H7 (cell line): ENCODE measurements at regions not wholly inside any gene's neighbourhood (a gene's known extent, or its start where the extent isn't known, plus 50 kb on each side); places are given as distances from the start of the nearest gene placed in this dataset.

Experiments
- DNase-seq: peaks from one replicate; pipeline ENCODE4 v3.0.0; 2012
- H3K27me3 ChIP-seq: 2 replicates; pipeline ENCODE4 v1.6.0; 2011; ENCODE audit warnings: mild to moderate bottlenecking, low read length; ENCODE audit not compliant: control insufficient read depth, insufficient read depth
- H3K36me3 ChIP-seq: replicated peaks from 2 replicates; pipeline ENCODE4 v1.5.1; 2011; ENCODE audit warnings: low read length; ENCODE audit not compliant: control insufficient read depth, insufficient read depth
- H3K4me3 ChIP-seq: 2 replicates; pipeline ENCODE4 v1.5.1; 2011; ENCODE audit warnings: low read depth, mild to moderate bottlenecking, control low read depth, low read length, moderate library complexity; ENCODE audit not compliant: insufficient read depth

DNA sequence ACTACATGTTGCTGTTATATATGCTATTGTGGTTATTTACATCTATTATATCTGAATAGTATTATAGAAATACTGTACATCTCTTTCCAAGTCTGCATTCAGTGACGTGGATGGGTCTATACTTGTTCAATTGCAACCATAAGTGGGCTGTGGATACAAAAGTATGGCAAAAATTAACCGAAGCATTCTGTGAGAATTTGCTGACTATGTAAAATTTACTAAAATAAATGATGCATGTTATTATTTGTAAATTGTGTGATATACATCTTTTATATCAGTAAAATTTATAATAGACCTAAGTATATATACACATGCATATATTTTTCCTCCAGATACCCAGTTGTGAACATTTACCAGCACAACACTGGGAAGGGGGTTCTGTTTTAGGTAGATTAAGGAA, 215.1 kb downstream of the NECTIN3 start:
- H3K4me3 ChIP-seq, result no peak overlapping the region
- no peaks in the 10 kb centered on the region for H3K27me3 ChIP-seq
- DNase-seq, result no peak
- no peaks in the 10 kb centered on the region for H3K36me3 ChIP-seq

DNA sequence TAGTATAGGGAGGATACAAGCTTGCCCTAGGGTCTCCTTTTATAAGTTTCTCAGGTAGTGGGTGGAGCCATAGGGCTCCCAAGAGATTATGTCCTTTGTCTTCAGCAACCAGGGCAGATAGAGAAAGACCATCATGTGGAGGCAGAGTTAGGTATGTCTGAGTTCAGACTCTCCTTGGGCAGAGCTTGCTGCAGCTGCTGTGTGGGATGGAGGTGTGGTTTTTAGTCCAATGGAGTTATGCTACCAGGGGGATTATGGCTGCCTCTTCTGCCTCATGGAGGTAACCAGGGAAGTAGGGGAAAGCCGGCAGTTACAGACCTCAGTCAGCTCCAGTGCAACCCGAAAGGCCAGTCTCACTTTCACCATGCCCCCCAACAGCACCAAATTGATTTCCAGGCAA, 220.5 kb downstream of the NECTIN3 start:
- Histone ChIP-seq H3K27me3 (no peaks in the 10 kb centered on the region), H3K4me3 (no peak overlapping the region), H3K36me3 (no peaks in the 10 kb centered on the region)
- no peak for DNase-seq

DNA sequence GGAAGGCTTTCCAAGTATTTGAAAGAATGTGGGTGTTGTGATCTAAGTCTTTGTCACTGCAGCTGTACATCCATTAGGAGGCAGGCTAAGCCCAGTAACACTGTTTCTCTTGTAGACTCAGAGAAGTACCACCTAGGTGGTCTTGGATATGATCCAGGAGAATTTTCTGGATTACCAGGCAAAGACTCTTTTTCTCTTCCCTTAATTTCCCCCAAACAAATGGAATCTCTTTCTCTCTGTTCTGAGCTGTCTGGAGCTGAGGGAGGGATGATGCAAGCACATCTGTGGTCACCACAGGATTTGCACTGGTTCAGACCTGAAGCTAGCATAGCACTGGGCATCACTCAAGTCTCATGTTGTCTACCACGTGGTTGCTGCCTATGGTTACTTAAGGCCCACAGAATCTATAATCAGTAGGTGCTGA, 227.6 kb downstream of the NECTIN3 start:
- Histone ChIP-seq H3K27me3 (no peaks in the 10 kb centered on the region), H3K36me3 (no peaks in the 10 kb centered on the region), H3K4me3 (no peak overlapping the region)
- no peak for DNase-seq

DNA sequence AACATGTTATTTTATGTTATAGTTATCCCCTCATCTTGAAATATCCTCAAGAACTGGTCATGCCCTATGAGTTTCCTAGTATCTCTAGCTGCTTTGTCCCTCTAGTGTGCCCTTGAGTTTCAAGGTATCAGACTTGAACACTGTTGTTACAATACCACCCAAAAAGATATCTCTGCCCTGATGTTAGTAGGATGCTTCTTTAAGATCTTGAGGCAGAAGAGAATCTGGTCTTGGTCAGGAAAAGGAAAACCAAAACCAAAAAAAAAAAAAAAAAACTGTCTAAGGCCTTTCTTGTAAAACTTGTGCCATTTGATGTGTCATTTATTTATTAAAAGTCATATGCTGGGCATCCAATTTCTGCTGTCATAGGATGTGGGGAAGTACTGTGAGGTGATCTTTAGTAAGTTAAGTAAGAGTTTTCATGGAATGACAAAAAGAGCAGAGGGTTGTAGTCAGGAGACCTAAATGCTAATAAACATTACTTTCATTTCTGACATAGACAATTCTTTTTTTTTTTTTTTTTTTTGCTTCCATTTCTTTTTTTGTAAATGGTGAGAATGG, 229.7 kb downstream of the NECTIN3 start:
- Histone ChIP-seq H3K27me3 (no peaks in the 10 kb centered on the region), H3K36me3 (no peaks in the 10 kb centered on the region), H3K4me3 (no peak overlapping the region)
- no peak for DNase-seq

DNA sequence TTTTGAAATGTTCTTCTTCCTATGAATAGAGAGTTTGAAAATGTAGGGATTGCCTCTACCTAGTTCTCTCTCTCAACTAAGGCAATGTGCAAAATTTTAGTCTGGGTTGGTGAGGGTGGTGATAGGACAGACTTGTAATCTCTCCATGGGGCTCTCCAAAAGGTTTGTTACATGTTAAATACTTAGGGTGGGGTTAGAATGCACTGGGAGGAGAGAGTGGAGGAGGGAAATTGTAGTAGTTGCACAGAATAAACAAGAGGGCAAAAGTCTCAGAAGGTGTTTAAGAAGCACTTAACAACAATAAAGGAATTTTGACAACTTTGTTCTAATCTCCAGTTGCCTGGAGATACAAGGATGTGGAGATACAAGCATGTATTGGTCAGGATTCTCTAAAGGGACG, 230.4 kb downstream of the NECTIN3 start:
- no peak overlapping the region for H3K4me3 ChIP-seq
- no peaks in the 10 kb centered on the region for H3K27me3 ChIP-seq
- no peaks in the 10 kb centered on the region for H3K36me3 ChIP-seq
- DNase-seq, result no peak

DNA sequence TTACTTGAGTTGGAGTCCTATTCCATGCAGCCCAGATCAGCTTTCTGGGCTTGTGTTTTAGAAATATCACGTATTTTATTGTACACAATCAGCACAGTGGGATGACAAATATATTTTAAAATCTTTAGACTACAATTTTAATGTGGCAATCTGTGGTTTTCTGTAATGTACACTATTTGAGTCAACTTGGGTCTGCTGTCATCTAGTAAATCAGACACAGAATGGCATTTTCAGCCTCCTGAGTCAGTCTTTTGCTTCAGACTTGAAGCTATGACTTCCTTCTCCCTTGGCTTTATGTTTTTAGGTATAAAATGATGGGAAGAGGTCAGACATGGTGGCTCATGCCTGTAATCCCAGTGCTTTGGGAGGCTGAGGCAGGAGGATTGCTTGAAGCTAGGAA, 232.1 kb downstream of the NECTIN3 start:
- Histone ChIP-seq H3K36me3 (no peaks in the 10 kb centered on the region), H3K27me3 (no peaks in the 10 kb centered on the region), H3K4me3 (no peak overlapping the region)
- no peak for DNase-seq

DNA sequence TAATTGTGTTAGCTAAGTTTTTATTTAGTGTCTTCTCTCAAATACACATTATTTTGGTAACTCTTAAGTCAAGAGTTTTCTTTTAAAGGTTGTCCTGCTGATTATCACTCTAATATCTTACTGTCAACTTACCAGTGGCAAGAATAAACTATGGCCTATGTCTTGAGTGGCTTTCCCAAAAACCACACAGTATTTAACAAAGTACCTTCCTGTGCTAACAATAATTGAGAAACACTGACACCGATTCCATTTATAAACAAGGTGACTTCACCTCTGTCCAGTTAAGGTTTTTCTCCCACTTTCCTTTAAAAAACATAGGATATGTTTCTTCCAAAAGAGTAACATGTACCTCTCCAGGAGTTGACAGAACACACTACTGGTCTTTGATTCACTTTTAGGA, 234.3 kb upstream of the CD96 start:
- no peak for DNase-seq
- Histone ChIP-seq H3K27me3 (no peaks in the 10 kb centered on the region), H3K36me3 (no peaks in the 10 kb centered on the region), H3K4me3 (no peak overlapping the region)

DNA sequence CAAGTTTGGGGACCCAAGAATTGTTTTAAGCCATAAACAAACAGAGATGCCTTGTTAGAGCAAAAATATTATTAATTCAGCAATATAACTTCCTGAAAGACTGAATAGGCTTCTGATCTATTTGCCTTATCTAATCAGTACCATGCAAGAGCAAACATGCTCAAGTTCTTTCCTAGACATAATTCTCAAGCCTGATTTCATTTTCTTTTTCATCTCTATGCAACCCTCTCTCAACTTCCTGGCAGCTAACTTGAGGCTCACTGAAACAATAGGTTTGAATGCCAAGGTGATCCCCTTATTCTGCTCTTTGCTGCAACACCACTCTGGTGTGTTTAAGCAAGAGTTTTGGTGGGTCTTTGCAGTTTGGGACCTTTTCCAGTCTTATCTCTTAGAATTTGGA, 230.9 kb upstream of the CD96 start:
- Histone ChIP-seq H3K27me3 (no peaks in the 10 kb centered on the region), H3K4me3 (no peak overlapping the region), H3K36me3 (no peaks in the 10 kb centered on the region)
- no peak for DNase-seq

DNA sequence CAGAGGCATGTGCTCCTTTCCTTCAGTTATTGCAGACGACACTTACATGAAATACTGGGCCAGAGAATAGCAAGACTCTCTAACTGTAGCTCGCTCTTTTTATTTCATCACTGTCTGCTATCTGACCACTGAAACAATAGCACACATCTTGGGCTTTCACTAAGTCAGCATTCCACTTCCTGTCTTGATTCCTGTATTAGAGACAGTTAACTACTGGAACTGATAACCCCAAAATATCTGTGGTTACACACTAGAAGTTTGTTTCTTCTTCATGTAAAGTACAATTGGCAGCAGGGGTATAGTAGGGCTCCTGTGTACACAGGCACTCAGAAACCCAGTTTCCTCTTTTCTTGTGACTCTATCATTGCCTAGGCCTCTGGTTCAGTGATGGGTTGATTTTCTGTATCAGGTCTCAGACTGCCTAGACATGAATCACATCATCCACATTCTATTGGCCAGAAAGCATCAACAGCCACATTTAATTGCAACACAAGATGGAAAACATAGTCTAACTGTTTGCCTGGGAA, 230.2 kb upstream of the CD96 start:
- Histone ChIP-seq H3K27me3 (no peaks in the 10 kb centered on the region), H3K36me3 (no peaks in the 10 kb centered on the region)
- DNase-seq, result no peak

DNA sequence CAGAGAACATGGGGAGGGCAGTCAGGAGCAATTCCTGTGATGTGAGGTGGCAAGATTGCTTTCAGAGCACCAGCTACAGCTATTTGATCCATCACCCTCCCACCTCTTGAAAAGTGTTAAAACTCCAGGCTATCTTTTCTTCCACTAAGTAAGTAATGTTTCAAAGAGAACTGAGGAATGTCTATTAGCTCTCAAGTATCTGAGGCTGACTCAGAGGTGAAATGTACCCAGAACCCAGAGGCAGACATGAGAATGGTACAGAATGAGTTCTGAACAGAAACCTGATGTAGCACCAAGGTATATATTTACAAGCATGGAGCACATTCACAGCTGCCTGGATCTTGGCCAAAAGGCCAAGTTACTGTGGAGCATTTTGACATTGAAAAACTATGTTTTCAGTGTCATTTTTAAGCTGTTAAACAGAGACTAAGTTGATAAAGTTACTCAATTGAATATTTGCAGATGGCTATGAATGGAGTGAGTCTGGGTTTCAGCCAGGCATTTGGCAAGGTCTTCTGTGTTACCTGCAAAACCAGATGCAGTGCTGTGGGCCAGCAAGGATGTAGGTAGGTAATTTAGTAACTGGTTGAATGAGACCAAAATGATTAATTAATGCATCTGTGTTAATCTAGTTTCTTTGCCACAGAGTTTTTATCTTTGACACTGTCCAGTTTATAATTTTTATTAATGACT, 227.7 kb upstream of the CD96 start:
- no peaks in the 10 kb centered on the region for H3K36me3 ChIP-seq
- H3K27me3 ChIP-seq, result no peaks in the 10 kb centered on the region
- no peak for DNase-seq
- H3K4me3 ChIP-seq, result no peak overlapping the region

More for the DNA sequence above, 230.2 kb upstream of the CD96 start:
- H3K4me3 ChIP-seq, result no peak overlapping the region

DNA sequence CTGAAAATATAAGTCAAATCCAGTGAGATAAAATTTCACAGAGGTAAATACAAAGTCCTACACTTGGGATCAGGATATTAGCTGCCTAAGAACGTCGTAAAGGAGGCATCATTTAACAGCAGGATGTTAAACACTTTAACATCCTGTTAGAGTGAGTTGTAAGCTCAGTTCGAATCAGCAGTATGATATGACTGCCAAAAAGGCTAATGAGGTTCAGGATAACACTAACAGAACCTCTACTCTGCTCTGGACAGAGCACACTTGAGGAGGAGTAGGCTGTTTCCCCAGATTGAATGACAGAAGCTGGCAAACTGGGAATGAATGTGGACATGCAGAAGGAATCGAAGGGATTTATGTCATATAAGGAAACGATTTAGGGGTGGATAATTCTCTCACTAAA, 227.1 kb upstream of the CD96 start:
- Histone ChIP-seq H3K27me3 (no peaks in the 10 kb centered on the region), H3K4me3 (no peak overlapping the region), H3K36me3 (no peaks in the 10 kb centered on the region)
- no peak for DNase-seq

DNA sequence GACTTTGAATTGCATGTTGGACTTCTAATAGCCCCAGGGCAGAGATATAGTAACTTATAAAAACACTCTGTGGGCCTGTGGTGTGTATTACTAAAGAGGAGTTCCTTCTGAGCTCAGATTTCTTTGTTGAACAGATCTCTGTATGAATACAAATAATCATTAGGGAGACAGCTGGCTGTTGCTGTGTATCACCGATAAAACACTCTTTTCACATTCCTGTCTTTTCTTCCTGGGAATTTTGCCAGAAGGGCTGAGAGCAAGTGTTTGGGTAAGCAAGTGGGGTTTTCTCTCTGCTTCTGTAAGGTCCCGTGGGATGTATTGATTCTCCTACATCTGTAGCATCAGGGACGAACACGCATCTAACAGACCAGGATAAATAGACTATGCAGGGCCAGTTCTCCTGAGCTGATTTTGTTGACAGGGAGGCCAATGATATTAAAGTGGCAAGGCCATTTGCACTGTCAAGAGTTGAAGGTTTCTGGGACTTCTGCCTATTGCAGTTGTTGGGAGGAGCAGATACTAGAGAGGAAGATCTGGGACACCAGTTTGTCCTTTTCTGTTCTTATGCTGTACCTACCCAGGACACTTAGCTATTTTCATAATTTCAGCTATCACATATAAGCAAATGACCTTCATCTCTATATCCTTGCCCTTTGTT, 225.9 kb upstream of the CD96 start:
- no peaks in the 10 kb centered on the region for H3K36me3 ChIP-seq
- no peak overlapping the region for H3K4me3 ChIP-seq
- no peak for DNase-seq

DNA sequence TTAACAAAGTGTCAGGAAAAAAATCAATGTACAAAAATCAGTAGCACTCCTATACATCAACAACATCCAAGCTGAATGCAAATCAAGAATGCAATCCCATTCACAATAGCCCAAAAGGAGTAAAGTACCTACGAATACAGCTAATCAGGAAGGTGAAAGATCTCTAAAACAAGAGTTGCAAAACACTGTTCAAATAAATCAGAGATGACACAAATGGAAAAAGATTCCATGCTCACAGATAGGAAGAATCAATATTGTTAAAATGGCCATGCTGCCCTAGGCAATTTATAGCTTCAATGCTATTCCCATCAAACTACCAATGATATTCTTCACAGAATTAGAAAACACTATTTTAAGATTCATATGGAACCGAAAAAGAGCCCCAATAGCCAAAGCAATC, 223.7 kb upstream of the CD96 start:
- DNase-seq, result no peak
- H3K36me3 ChIP-seq, result no peaks in the 10 kb centered on the region
- H3K4me3 ChIP-seq, result no peak overlapping the region
- H3K27me3 ChIP-seq, result no peaks in the 10 kb centered on the region

More for the DNA sequence above, 225.9 kb upstream of the CD96 start:
- H3K27me3 ChIP-seq, result no peaks in the 10 kb centered on the region

DNA sequence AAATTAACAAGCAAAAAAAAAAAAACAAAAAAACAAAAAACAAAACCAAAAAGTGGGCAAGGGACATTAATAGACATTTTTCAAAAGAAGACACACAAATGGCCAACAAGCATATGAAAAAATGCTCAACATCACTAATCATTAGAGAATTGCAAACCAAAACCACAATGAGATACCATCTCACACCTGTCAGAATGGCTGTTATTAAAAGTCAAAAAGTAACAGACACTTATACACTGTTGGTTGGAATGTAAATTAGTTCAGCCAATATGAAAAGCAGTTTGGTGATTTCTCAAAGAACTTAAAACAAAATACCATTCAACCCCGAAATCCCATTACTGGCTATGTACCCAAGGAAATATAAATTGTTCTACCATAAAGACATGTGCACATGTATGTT, 222.4 kb upstream of the CD96 start:
- no peak for DNase-seq
- no peaks in the 10 kb centered on the region for H3K36me3 ChIP-seq
- H3K4me3 ChIP-seq, result no peak overlapping the region
- H3K27me3 ChIP-seq, result no peaks in the 10 kb centered on the region

DNA sequence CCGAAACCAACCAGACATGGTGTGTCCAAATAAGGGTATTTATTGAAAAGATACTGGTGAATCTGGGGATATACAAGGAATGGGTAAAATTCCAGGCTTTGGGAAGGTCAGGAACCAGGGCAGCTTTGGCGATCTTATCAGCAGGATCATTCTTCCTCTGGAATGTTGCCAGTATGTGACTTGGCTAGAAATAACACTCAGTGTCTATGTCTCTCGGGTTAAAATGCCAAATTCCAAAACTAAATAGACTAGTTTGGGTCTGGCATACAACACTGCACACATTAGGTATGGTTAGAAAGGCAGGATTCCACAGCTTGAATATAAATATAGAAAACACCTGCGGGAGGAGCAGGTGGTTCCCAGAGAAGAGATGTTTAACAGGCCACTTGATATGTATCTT, 220.2 kb upstream of the CD96 start:
- no peak for DNase-seq
- Histone ChIP-seq H3K4me3 (no peak overlapping the region), H3K36me3 (no peaks in the 10 kb centered on the region), H3K27me3 (no peaks in the 10 kb centered on the region)
